H1 (cell line): ENCODE measurements at regions not wholly inside any gene's neighbourhood (a gene's known extent, or its start where the extent isn't known, plus 50 kb on each side); places are given as distances from the start of the nearest gene placed in this dataset.

Experiments used
- CTCF ChIA-PET: fragments of 300-600 bp; sonication (Branson Sonifier 250); formaldehyde crosslinking; loops from one replicate; lab custom pipeline; 2021; ENCODE audit not compliant: partially characterized antibody; lab: Charles Lee
- POLR2A ChIA-PET: fragments of 300-600 bp; sonication (Branson Sonifier 250); formaldehyde crosslinking; loops from one replicate; lab custom pipeline; 2021; ENCODE audit warnings: inconsistent platforms; ENCODE audit not compliant: partially characterized antibody; lab: Charles Lee
- DNase-seq, 2 experiments: peaks; one replicate each; pipeline versions ENCODE4 v3.0.0 to v3.0.0-alpha.2; 2010 to 2022; ENCODE audit warnings: low spot score in 2 of 2, low read depth in 1 of 2, mixed read lengths in 1 of 2
- FAIRE-seq: peaks from 2 replicates; lab custom pipeline; 2011; peaks lifted over from hg19 to GRCh38; lab: Jason Lieb, UNC
- H2AFZ ChIP-seq: 2 replicates; pipeline ENCODE4 v1.8.1; 2012; ENCODE audit warnings: low read length, inconsistent platforms
- H2AK5ac ChIP-seq: 2 replicates; pipeline ENCODE4 v1.6.1; 2013; ENCODE audit warnings: low read depth, low read length
- H2BK120ac ChIP-seq: replicated peaks from 2 replicates; pipeline ENCODE3; 2013; ENCODE audit warnings: low read depth, low read length, inconsistent platforms
- H2BK12ac ChIP-seq: 2 replicates; pipeline ENCODE4 v1.6.1; 2013; ENCODE audit warnings: low read depth, low read length
- H2BK15ac ChIP-seq: 2 replicates; pipeline ENCODE4 v1.6.1; 2013; ENCODE audit warnings: low read length
- H2BK20ac ChIP-seq: 2 replicates; pipeline ENCODE4 v1.6.1; 2013; ENCODE audit warnings: low read length
- H2BK5ac ChIP-seq: 2 replicates; pipeline ENCODE4 v1.6.1; 2013; ENCODE audit warnings: low read depth, low read length
- H3K14ac ChIP-seq: 2 replicates; pipeline ENCODE4 v1.6.1; 2013; ENCODE audit warnings: inconsistent platforms; ENCODE audit not compliant: insufficient read length
- H3K18ac ChIP-seq: 2 replicates; pipeline ENCODE4 v1.6.1; 2013; ENCODE audit warnings: low read length; ENCODE audit errors: extremely low read depth
- H3K23ac ChIP-seq: 2 replicates; pipeline ENCODE4 v1.6.1; 2013; ENCODE audit warnings: inconsistent platforms; ENCODE audit not compliant: insufficient read length
- H3K23me2 ChIP-seq: 2 replicates; pipeline ENCODE4 v1.6.1; 2013; ENCODE audit warnings: low read depth, low read length
- H3K27ac ChIP-seq: 2 replicates; pipeline ENCODE4 v1.6.1; 2011; ENCODE audit warnings: low read depth, low read length, inconsistent platforms
- H3K27me3 ChIP-seq, 4 experiments: replicated peaks in 1 of 4; 1 replicate in 1 of 4; 2 replicates in 3 of 4; pipeline versions ENCODE4 v1.6.1 to v1.8.1; 2011 to 2013; ENCODE audit warnings: low read length in 3 of 4, mild to moderate bottlenecking in 3 of 4, inconsistent platforms in 2 of 4, mixed read lengths in 2 of 4, moderate library complexity in 1 of 4; ENCODE audit not compliant: control insufficient read depth in 3 of 4, insufficient read depth in 3 of 4; ENCODE audit errors: extremely low read depth in 1 of 4
- H3K36me3 ChIP-seq, 4 experiments: 2 replicates each; pipeline versions ENCODE4 v1.6.1 to v1.8.1; 2011 to 2013; ENCODE audit warnings: mild to moderate bottlenecking in 4 of 4, low read length in 3 of 4, moderate library complexity in 2 of 4, control low read depth in 1 of 4, inconsistent platforms in 1 of 4; ENCODE audit not compliant: insufficient read depth in 4 of 4, control insufficient read depth in 2 of 4
- H3K4ac ChIP-seq: replicated peaks from 2 replicates; pipeline ENCODE3; 2013; ENCODE audit warnings: low read length, low read depth, mixed read lengths, inconsistent platforms; ENCODE audit not compliant: insufficient read length
- H3K4me1 ChIP-seq, 4 experiments: replicated peaks in 1 of 4; 1 replicate in 1 of 4; 2 replicates in 3 of 4; pipeline versions ENCODE4 v1.6.1 to v1.8.1; 2011 to 2013; ENCODE audit warnings: low read length in 3 of 4, inconsistent platforms in 2 of 4, mixed read lengths in 1 of 4; ENCODE audit not compliant: insufficient read depth in 4 of 4, control insufficient read depth in 3 of 4
- H3K4me2 ChIP-seq, 2 experiments: 2 replicates each; pipeline versions ENCODE4 v1.6.1 to v1.8.1; 2011 to 2013; ENCODE audit warnings: low read depth in 2 of 2, low read length in 2 of 2, control low read depth in 1 of 2, inconsistent platforms in 1 of 2, mild to moderate bottlenecking in 1 of 2; ENCODE audit not compliant: insufficient read depth in 1 of 2
- H3K4me3 ChIP-seq, 4 experiments: fragments of 200-600, 300-600 bp in 1 of 4; sonication (generic), shearing (Covaris generic), sonication (Bioruptor Twin) in 1 of 4; 2 replicates each; pipeline versions ENCODE4 v1.5.1 to v1.8.1; 2011 to 2016; ENCODE audit warnings: low read length in 4 of 4, low read depth in 3 of 4, control low read depth in 2 of 4, inconsistent platforms in 2 of 4, mild to moderate bottlenecking in 2 of 4, mixed read lengths in 1 of 4, moderate library complexity in 1 of 4; ENCODE audit not compliant: insufficient read depth in 2 of 4; ENCODE audit errors: extremely low read depth in 1 of 4
- H3K56ac ChIP-seq: replicated peaks from 2 replicates; pipeline ENCODE3; 2013; ENCODE audit warnings: low read depth, mild to moderate bottlenecking, mixed read lengths, low read length, inconsistent platforms; ENCODE audit not compliant: insufficient read length
- H3K79me1 ChIP-seq: 2 replicates; pipeline ENCODE4 v1.6.1; 2013; ENCODE audit warnings: low read depth, low read length, control low read depth
- H3K79me2 ChIP-seq, 2 experiments: 2 replicates each; pipeline versions ENCODE4 v1.6.1 to v1.8.1; 2012 to 2013; ENCODE audit warnings: low read length in 2 of 2, mild to moderate bottlenecking in 2 of 2, inconsistent platforms in 1 of 2; ENCODE audit not compliant: insufficient read depth in 2 of 2, control insufficient read depth in 1 of 2
- H3K9ac ChIP-seq, 4 experiments: replicated peaks in 1 of 4; 1 replicate in 1 of 4; 2 replicates in 3 of 4; pipeline versions ENCODE4 v1.6.1 to v1.8.1; 2011 to 2013; ENCODE audit warnings: low read depth in 3 of 4, low read length in 3 of 4, control low read depth in 2 of 4, mild to moderate bottlenecking in 2 of 4, moderate library complexity in 2 of 4, inconsistent platforms in 1 of 4; ENCODE audit errors: extremely low read depth in 1 of 4
- H3K9me3 ChIP-seq, 2 experiments: 2 replicates each; pipeline versions ENCODE4 v1.6.1 to v1.8.1; 2012 to 2013; ENCODE audit warnings: mild to moderate bottlenecking in 2 of 2, moderate library complexity in 2 of 2, control low read depth in 1 of 2, inconsistent platforms in 1 of 2, low read depth in 1 of 2, low read length in 1 of 2, mixed read lengths in 1 of 2; ENCODE audit not compliant: insufficient read depth in 2 of 2
- H4K20me1 ChIP-seq, 2 experiments: replicated peaks in 1 of 2; 2 replicates each; pipeline versions ENCODE3 to v1.8.1; 2011 to 2013; ENCODE audit warnings: inconsistent platforms in 2 of 2, low read length in 2 of 2, mild to moderate bottlenecking in 1 of 2; ENCODE audit not compliant: insufficient read depth in 2 of 2, control insufficient read depth in 1 of 2
- H4K5ac ChIP-seq: 2 replicates; pipeline ENCODE4 v1.6.1; 2013; ENCODE audit warnings: low read length, low read depth, mixed read lengths, inconsistent platforms; ENCODE audit not compliant: insufficient read length
- H4K8ac ChIP-seq: 2 replicates; pipeline ENCODE4 v1.8.0; 2013; ENCODE audit warnings: mild to moderate bottlenecking, moderate library complexity, low read length, inconsistent platforms; ENCODE audit not compliant: insufficient read depth; ENCODE audit errors: extremely low read depth
- H4K91ac ChIP-seq: replicated peaks from 2 replicates; pipeline ENCODE3; 2013; ENCODE audit warnings: low read length, mixed read lengths, inconsistent platforms; ENCODE audit not compliant: insufficient read length
- WGBS, 2 experiments: shearing (Covaris generic) in 1 of 2; methylation state at CpG; one replicate each; pipeline versions ENCODE4 v1.1.6 to v1.1.7; 2013 to 2015; ENCODE audit warnings: low lambda C conversion rate in 2 of 2, mixed read lengths in 2 of 2, inconsistent platforms in 1 of 2, low coverage in 1 of 2, missing lambda C conversion rate in 1 of 2; ENCODE audit not compliant: insufficient replicate concordance in 2 of 2, insufficient coverage in 1 of 2, insufficient read length in 1 of 2; ENCODE audit errors: extremely low coverage in 1 of 2, missing lambda C conversion rate in 1 of 2; 5-methylcytosine and 5-hydroxymethylcytosine counted together

- no peak overlapping the region for H3K27ac ChIP-seq
- no peak overlapping the region for H3K56ac ChIP-seq
- H3K9ac ChIP-seq, result no peak overlapping the region
- peak in 1 of 2 experiments; percentile 13 for DNase-seq
- H2AFZ ChIP-seq, result peak overlapping the region; percentile 50; the same call in 1 of the 2 replicates
- H4K5ac ChIP-seq, result no peak overlapping the region
- H3K4ac ChIP-seq, result no peak overlapping the region
- H4K8ac ChIP-seq, result no peak overlapping the region
- CTCF ChIA-PET, result interaction anchor here (1.1 to 1.7 kb wide), 3 partner anchors 12 to 160 kb away, joined by 3 to 6 read pairs (median 4); no protein-coding TSS in a partner anchor
- H3K23ac ChIP-seq, result no peak overlapping the region
- 0 out of 2 replicates have a peak overlapping the region, but pooled peaks have one; percentile 0 for H3K18ac ChIP-seq
- H3K23me2 ChIP-seq, result no peaks in the 10 kb centered on the region
- 78% methylated on average over 7 of the region's 7 CpGs; no CpG with 5 or more reads in 1 of the 2 experiments for WGBS, 2 experiments
- H3K27me3 ChIP-seq, result no peaks in the 10 kb centered on the region
- H3K79me1 ChIP-seq, result no peaks in the 10 kb centered on the region
- no peak overlapping the region; the same call in 1 of the 2 replicates for H2AK5ac ChIP-seq
- H4K91ac ChIP-seq, result no peak overlapping the region
- no peak overlapping the region for H2BK5ac ChIP-seq
- H2BK20ac ChIP-seq, result peak overlapping the region; percentile 28; the same call in 1 of the 2 replicates
- H3K9me3 ChIP-seq, result no peaks in the 10 kb centered on the region
- no peak overlapping the region for H2BK15ac ChIP-seq
- H3K4me2 ChIP-seq, result no peak overlapping the region
- H4K20me1 ChIP-seq, result no peaks in the 10 kb centered on the region
- no peak overlapping the region for H3K14ac ChIP-seq
- no peaks in the 10 kb centered on the region for H3K36me3 ChIP-seq
- H2BK12ac ChIP-seq, result peak overlapping the region; percentile 28; the same call in 1 of the 2 replicates
- H3K79me2 ChIP-seq, result no peaks in the 10 kb centered on the region
- H3K4me1 ChIP-seq, result peaks cover 0 to 3% (median 0%) of the 10 kb centered on the region in 4 experiments; a peak in 1 of 7 replicates
- no peak for FAIRE-seq
- H3K4me3 ChIP-seq, result no peak overlapping the region
- POLR2A ChIA-PET, result interaction anchor here (1.3 kb wide), 1 partner anchor 75 kb away, joined by 4 read pairs; the partner anchor contains the start of gene ZFAND5
- H2BK120ac ChIP-seq, result peak overlapping the region; percentile 39
Measured at GRCh38 chr9:72440992-72441847, 76.2 kb upstream of the ZFAND5 start.
